ENCODE measurements at regions not wholly inside any gene's neighbourhood (a gene's known extent, or its start where the extent isn't known, plus 50 kb on each side); places are given as distances from the start of the nearest gene placed in this dataset.

DNA sequence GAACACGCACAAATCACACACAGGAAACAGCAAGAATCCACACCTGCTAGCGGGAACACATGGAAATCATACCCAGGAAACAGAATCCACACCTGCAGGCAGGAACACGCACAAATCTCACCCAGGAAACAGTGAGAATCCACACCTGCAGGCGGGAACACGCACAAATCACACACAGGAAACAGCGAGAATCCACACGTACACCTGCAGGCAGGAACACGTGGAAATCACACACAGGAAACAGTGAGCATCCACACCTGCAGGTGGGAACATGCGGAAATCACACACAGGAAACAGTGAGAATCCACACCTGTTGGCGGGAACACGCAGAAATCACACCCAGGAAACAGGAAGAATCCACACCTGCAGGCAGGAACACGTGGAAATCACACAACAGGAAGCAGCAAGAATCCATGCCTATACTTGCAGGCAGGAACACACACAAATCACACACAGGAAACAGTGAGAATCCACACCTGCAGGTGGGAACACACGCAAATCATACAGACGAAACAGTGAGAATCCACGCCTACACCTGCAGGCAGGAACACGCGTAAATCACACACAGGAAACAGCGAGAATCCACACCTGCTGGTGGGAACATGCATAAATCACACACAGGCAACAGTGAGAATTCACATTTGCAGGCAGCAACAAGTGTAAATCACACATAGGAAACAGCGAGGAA lies 108.6 kb downstream of the DLL1 start:
- no peaks in the 10 kb centered on the region for H3K79me2 ChIP-seq (ENCODE audit: control insufficient read depth, insufficient read depth, low read length, unreplicated experiment)
- no peak overlapping the region for H2AFZ ChIP-seq (ENCODE audit: low read length, unreplicated experiment)
- H3K4me3 ChIP-seq (ENCODE audit: low read depth, low read length), result no peak overlapping the region
- no peaks in the 10 kb centered on the region for H3K27me3 ChIP-seq (ENCODE audit: insufficient read depth, low read length)
- H3K4me1 ChIP-seq (ENCODE audit: control insufficient read depth, insufficient read depth, low read length, unreplicated experiment), result no peaks in the 10 kb centered on the region
- no peaks in the 10 kb centered on the region for H3K36me3 ChIP-seq (ENCODE audit: insufficient read depth, low read length)
- H3K27ac ChIP-seq (ENCODE audit: low read depth, low read length), result no peak overlapping the region

GRCh38 chr6:170181338-170181690 lies 109.6 kb downstream of the DLL1 start:
- no peaks in the 10 kb centered on the region for H3K79me2 ChIP-seq (ENCODE audit: control insufficient read depth, insufficient read depth, low read length, unreplicated experiment)
- no peaks in the 10 kb centered on the region for H3K4me1 ChIP-seq (ENCODE audit: control insufficient read depth, insufficient read depth, low read length, unreplicated experiment)
- no peak overlapping the region for H2AFZ ChIP-seq (ENCODE audit: low read length, unreplicated experiment)
- H3K36me3 ChIP-seq (ENCODE audit: insufficient read depth, low read length), result no peaks in the 10 kb centered on the region
- no peak overlapping the region for H3K4me3 ChIP-seq (ENCODE audit: low read depth, low read length)
- H3K27me3 ChIP-seq (ENCODE audit: insufficient read depth, low read length), result no peaks in the 10 kb centered on the region
- no peak overlapping the region for H3K27ac ChIP-seq (ENCODE audit: low read depth, low read length)

DNA sequence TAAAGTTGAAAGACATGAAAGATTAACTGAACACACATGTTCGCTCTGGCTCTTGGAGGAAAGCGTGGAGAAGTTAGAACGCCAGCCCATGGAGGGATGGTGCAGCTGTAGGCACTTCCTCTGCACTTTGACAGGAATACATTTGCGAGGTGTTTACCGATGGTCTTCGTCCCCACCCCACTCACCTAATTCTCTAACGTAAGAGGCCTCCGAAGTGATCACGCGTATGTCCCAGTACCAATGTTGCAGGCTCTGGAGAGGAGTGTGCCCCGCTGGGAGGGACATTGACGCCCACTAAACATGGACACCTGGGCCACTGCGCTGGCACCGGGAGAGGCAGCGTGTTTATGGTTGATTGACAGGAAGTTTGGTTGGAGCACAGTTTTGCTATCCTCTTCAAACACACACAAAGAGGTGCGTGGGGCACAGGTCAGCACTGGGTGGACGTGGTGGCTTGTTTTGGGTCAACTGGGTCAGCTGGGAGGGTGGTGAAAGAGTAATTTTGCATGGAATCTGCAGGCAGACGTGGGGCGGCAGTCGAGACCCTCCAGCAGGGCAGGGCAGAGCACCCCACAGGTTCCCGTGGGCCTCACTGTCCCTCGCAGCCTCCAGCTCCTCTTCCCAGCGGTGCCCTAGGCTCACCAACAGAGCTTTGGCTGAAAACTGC lies 110.1 kb downstream of the DLL1 start:
- no peak overlapping the region for H3K27ac ChIP-seq (ENCODE audit: low read depth, low read length)
- H3K79me2 ChIP-seq (ENCODE audit: control insufficient read depth, insufficient read depth, low read length, unreplicated experiment), result no peaks in the 10 kb centered on the region
- H3K4me1 ChIP-seq (ENCODE audit: control insufficient read depth, insufficient read depth, low read length, unreplicated experiment), result no peaks in the 10 kb centered on the region
- no peaks in the 10 kb centered on the region for H3K27me3 ChIP-seq (ENCODE audit: insufficient read depth, low read length)
- no peaks in the 10 kb centered on the region for H3K36me3 ChIP-seq (ENCODE audit: insufficient read depth, low read length)
- no peak overlapping the region for H3K4me3 ChIP-seq (ENCODE audit: low read depth, low read length)
- no peak overlapping the region for H2AFZ ChIP-seq (ENCODE audit: low read length, unreplicated experiment)

- Histone ChIP-seq H3K27ac (ENCODE audit: low read depth, low read length) (no peak overlapping the region), H3K4me1 (ENCODE audit: control insufficient read depth, insufficient read depth, low read length, unreplicated experiment) (no peaks in the 10 kb centered on the region), H3K36me3 (ENCODE audit: insufficient read depth, low read length) (no peaks in the 10 kb centered on the region), H3K4me3 (ENCODE audit: low read depth, low read length) (no peak overlapping the region), H3K27me3 (ENCODE audit: insufficient read depth, low read length) (no peaks in the 10 kb centered on the region), H3K79me2 (ENCODE audit: control insufficient read depth, insufficient read depth, low read length, unreplicated experiment) (no peaks in the 10 kb centered on the region), H2AFZ (ENCODE audit: low read length, unreplicated experiment) (no peak overlapping the region)
These were observed 111.1 kb downstream of the DLL1 start for GRCh38 chr6:170179616-170180324.

DNA sequence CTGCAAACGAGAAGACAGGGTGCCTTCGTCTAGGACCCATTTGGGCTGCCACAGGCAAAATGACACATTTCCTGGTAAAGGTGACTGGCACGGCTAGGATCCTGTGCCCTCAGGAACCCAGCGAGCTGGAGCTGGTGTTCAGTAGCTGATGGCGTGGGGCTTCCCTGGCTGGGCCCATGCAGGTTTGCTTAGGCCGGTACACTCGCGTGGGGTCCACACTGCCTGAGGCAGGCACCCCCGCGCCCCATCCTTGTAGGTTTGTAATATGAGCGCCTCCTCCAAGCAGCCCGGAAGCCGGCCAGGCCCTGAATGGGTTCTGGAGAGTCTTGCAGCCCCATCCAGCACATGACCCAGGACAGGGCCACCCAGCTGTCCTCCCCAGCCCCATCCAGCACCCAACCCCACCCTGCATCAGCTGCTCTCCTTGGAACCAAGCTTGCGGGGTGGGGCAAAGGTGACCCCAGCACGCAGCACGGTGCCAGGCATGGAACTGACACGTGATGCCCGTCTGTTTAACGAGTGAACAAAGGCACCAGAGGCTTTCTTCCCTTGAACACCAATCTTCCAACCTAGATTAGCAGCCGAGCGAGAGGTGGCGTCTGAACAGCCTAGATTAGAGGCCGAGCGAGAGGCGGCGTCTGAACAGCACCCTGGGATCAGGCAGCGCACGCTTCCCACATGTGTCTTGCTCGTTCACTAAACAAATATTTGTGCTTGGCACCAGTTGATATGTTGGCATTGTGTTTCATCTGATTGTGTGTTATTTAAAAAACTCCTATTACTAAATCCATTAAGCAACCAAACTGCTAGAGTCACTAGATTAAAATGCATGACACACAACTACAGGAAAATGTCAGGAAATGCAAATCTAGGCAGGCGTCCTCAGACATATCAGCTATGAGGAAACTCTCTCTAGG lies 112.1 kb downstream of the DLL1 start:
- Histone ChIP-seq H3K36me3 (ENCODE audit: insufficient read depth, low read length) (no peaks in the 10 kb centered on the region), H3K27me3 (ENCODE audit: insufficient read depth, low read length) (no peaks in the 10 kb centered on the region), H2AFZ (ENCODE audit: low read length, unreplicated experiment) (no peak overlapping the region), H3K79me2 (ENCODE audit: control insufficient read depth, insufficient read depth, low read length, unreplicated experiment) (no peaks in the 10 kb centered on the region), H3K27ac (ENCODE audit: low read depth, low read length) (no peak overlapping the region), H3K4me1 (ENCODE audit: control insufficient read depth, insufficient read depth, low read length, unreplicated experiment) (no peaks in the 10 kb centered on the region), H3K4me3 (ENCODE audit: low read depth, low read length) (no peak overlapping the region)

- Histone ChIP-seq H3K4me1 (ENCODE audit: control insufficient read depth, insufficient read depth, low read length, unreplicated experiment) (no peaks in the 10 kb centered on the region), H3K36me3 (ENCODE audit: insufficient read depth, low read length) (no peaks in the 10 kb centered on the region), H3K79me2 (ENCODE audit: control insufficient read depth, insufficient read depth, low read length, unreplicated experiment) (no peaks in the 10 kb centered on the region), H3K27ac (ENCODE audit: low read depth, low read length) (no peak overlapping the region), H2AFZ (ENCODE audit: low read length, unreplicated experiment) (no peak overlapping the region), H3K4me3 (ENCODE audit: low read depth, low read length) (no peak overlapping the region), H3K27me3 (ENCODE audit: insufficient read depth, low read length) (no peaks in the 10 kb centered on the region)
These were observed 112.9 kb downstream of the DLL1 start for GRCh38 chr6:170177772-170178560.

GRCh38 chr6:170176898-170177771 lies 113.7 kb downstream of the DLL1 start:
- H3K36me3 ChIP-seq (ENCODE audit: insufficient read depth, low read length), result no peaks in the 10 kb centered on the region
- H3K27ac ChIP-seq (ENCODE audit: low read depth, low read length), result no peak overlapping the region
- H3K4me1 ChIP-seq (ENCODE audit: control insufficient read depth, insufficient read depth, low read length, unreplicated experiment), result no peaks in the 10 kb centered on the region
- no peaks in the 10 kb centered on the region for H3K27me3 ChIP-seq (ENCODE audit: insufficient read depth, low read length)
- H2AFZ ChIP-seq (ENCODE audit: low read length, unreplicated experiment), result no peak overlapping the region
- no peaks in the 10 kb centered on the region for H3K79me2 ChIP-seq (ENCODE audit: control insufficient read depth, insufficient read depth, low read length, unreplicated experiment)
- H3K4me3 ChIP-seq (ENCODE audit: low read depth, low read length), result no peak overlapping the region

DNA sequence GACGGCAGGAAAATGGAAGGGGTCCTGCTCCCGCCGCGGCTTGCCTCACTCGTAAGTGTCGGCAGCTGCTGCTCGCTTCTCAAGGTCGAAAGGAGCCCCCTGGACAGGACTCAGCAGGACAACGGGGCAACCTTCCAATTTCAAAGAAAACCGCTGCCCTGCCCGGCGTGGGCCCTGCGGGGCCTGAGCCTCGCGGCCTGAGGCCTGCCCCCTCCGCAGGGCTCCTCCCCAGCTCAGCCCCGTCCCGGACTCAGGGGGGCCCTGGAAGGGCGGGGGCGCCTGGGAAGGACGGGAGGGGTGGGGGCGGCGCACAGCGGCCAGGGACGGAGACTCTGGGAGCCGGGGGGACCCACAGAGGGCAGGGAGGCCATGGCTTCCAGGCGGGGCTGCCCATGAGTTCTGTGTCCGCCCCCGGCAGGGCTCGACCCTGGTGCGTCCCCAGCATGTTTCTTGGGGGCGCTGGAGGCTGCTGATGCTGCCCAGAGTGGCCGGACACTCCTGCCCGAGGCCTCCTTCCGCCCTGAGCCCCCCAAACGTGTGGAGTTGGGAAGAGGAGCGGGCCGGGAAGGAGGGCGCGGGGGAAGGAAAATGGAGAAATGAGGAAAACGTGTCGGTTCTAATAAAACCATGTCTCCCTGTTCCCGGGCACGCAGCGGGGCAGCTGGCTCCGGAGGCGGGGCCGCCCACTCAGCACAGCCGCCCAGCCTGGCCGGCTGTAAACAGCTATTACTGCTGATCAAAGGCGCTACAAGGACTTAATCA lies 114.6 kb downstream of the DLL1 start:
- no peaks in the 10 kb centered on the region for H3K36me3 ChIP-seq (ENCODE audit: insufficient read depth, low read length)
- no peak overlapping the region for H3K27ac ChIP-seq (ENCODE audit: low read depth, low read length)
- H3K4me1 ChIP-seq (ENCODE audit: control insufficient read depth, insufficient read depth, low read length, unreplicated experiment), result no peaks in the 10 kb centered on the region
- H2AFZ ChIP-seq (ENCODE audit: low read length, unreplicated experiment), result no peak overlapping the region
- H3K27me3 ChIP-seq (ENCODE audit: insufficient read depth, low read length), result no peaks in the 10 kb centered on the region
- H3K79me2 ChIP-seq (ENCODE audit: control insufficient read depth, insufficient read depth, low read length, unreplicated experiment), result no peaks in the 10 kb centered on the region
- H3K4me3 ChIP-seq (ENCODE audit: low read depth, low read length), result no peak overlapping the region

- Histone ChIP-seq H3K27ac (ENCODE audit: low read depth, low read length) (no peak overlapping the region), H3K36me3 (ENCODE audit: insufficient read depth, low read length) (no peaks in the 10 kb centered on the region), H2AFZ (ENCODE audit: low read length, unreplicated experiment) (no peak overlapping the region), H3K27me3 (ENCODE audit: insufficient read depth, low read length) (no peaks in the 10 kb centered on the region), H3K4me1 (ENCODE audit: control insufficient read depth, insufficient read depth, low read length, unreplicated experiment) (no peaks in the 10 kb centered on the region), H3K79me2 (ENCODE audit: control insufficient read depth, insufficient read depth, low read length, unreplicated experiment) (no peaks in the 10 kb centered on the region), H3K4me3 (ENCODE audit: low read depth, low read length) (no peak overlapping the region)
These were observed 115.2 kb downstream of the DLL1 start for GRCh38 chr6:170175644-170176135.
